Gastrocnemius medialis (tissue), 4 donors: ENCODE measurements at regions not wholly inside any gene's neighbourhood (a gene's known extent, or its start where the extent isn't known, plus 50 kb on each side); places are given as distances from the start of the nearest gene placed in this dataset.

Source experiments
- CTCF ChIP-seq, 5 experiments: fragments of 450-650 bp in 3 of 5; fragments of 200-600 bp in 2 of 5; sonication (generic) in 2 of 5; IDR thresholded peaks in 4 of 5; conservative IDR thresholded peaks in 1 of 5; 1 replicate in 4 of 5; 2 replicates in 1 of 5; pipeline ENCODE4 v1.5.1; 2016 to 2019; ENCODE audit warnings: antibody characterized with exemption in 5 of 5, mild to moderate bottlenecking in 3 of 5, moderate library complexity in 3 of 5
- POLR2A ChIP-seq, 2 donors: fragments of 450-650 bp; IDR thresholded peaks; one replicate each; pipeline ENCODE4 v1.6.1; 2017; ENCODE audit warnings: antibody characterized with exemption in 2 of 2, mild to moderate bottlenecking in 2 of 2, moderate library complexity in 2 of 2

GRCh38 chr9:109989296-109989695 lies 209.3 kb downstream of the PALM2AKAP2 start:
- no peak for TF ChIP-seq CTCF (IDR thresholded peaks at IDR 0.05 in 4 of 5, conservative IDR thresholded peaks at IDR 0.05 in 1 of 5)
- no peak for TF ChIP-seq POLR2A (IDR thresholded peaks at IDR 0.05)
